HepG2 (cell line): ENCODE measurements at regions not wholly inside any gene's neighbourhood (a gene's known extent, or its start where the extent isn't known, plus 50 kb on each side); places are given as distances from the start of the nearest gene placed in this dataset.

Source experiments
- ATAC-seq: fragments of 200-7000 bp; cut with Tn5 transposase; 3 replicates; pipeline ENCODE4 v1.9.1; 2020; ENCODE audit warnings: mild to moderate bottlenecking, moderate library complexity
- BruUV-seq: library from RNA; stranded (reverse); fragments of 400-500 nt; replicated peaks from 2 replicates; lab custom pipeline; 2021; lab: Mats Ljungman, UMichigan
- CTCF ChIA-PET: fragments of 300-600 bp; formaldehyde crosslinking; extraction: SDS; loops from one replicate; lab custom pipeline; 2021; ENCODE audit warnings: low total read pairs, inconsistent platforms, low intra/inter-chr PET ratio; lab: Yijun Ruan, JAX
- POLR2A ChIA-PET: fragments of 350-600 bp; sonication (Branson Sonifier 250); formaldehyde crosslinking; loops from one replicate; lab custom pipeline; 2020; ENCODE audit warnings: antibody characterized with exemption, inconsistent platforms; lab: Yijun Ruan, JAX
- DNase-seq: peaks from one replicate; pipeline ENCODE4 v3.0.0-alpha.2; 2015; ENCODE audit warnings: low spot score
- FAIRE-seq: peaks from 3 replicates; lab custom pipeline; 2011; peaks lifted over from hg19 to GRCh38; lab: Jason Lieb, UNC
- H2AFZ ChIP-seq: one replicate; pipeline ENCODE4 v1.6.1; 2011; ENCODE audit warnings: low read length, inconsistent platforms
- H3K27ac ChIP-seq: fragments of 300-600 bp; 3 replicates; pipeline ENCODE4 v1.8.0; 2011; ENCODE audit warnings: mixed run types, mild to moderate bottlenecking, mixed read lengths, low read length, inconsistent platforms; ENCODE audit not compliant: insufficient read depth; ENCODE audit errors: extremely low read length
- H3K27me3 ChIP-seq, 2 experiments: fragments of 200-600 bp in 1 of 2; 2 replicates in 1 of 2; 3 replicates in 1 of 2; pipeline versions ENCODE4 v1.6.0 to v1.8.0; 2011; ENCODE audit warnings: low read length in 2 of 2, mild to moderate bottlenecking in 2 of 2, moderate library complexity in 2 of 2, inconsistent platforms in 1 of 2; ENCODE audit not compliant: insufficient read depth in 2 of 2, control insufficient read depth in 1 of 2
- H3K36me3 ChIP-seq, 2 experiments: fragments of 200-600 bp in 1 of 2; replicated peaks in 1 of 2; 2 replicates in 1 of 2; 3 replicates in 1 of 2; pipeline versions ENCODE4 v1.5.1 to v1.8.0; 2011; ENCODE audit warnings: low read length in 2 of 2, inconsistent platforms in 1 of 2; ENCODE audit not compliant: insufficient read depth in 2 of 2, control insufficient read depth in 1 of 2
- H3K4me1 ChIP-seq: 2 replicates; pipeline ENCODE4 v1.5.1; 2012; ENCODE audit warnings: low read length, inconsistent platforms; ENCODE audit not compliant: insufficient read depth
- H3K4me2 ChIP-seq: 2 replicates; pipeline ENCODE4 v1.6.0; 2011; ENCODE audit warnings: low read depth, low read length, inconsistent platforms
- H3K4me3 ChIP-seq, 3 experiments: fragments of 200-600 bp in 1 of 3; sonication (generic), shearing (Covaris generic) in 1 of 3; replicated peaks in 1 of 3; 2 replicates each; pipeline ENCODE4 v1.5.1; 2011 to 2016; ENCODE audit warnings: low read length in 3 of 3, inconsistent platforms in 2 of 3, low read depth in 2 of 3, mild to moderate bottlenecking in 2 of 3, control low read depth in 1 of 3, mixed read lengths in 1 of 3; ENCODE audit not compliant: insufficient read depth in 1 of 3
- H3K79me2 ChIP-seq: one replicate; pipeline ENCODE4 v1.6.1; 2011; ENCODE audit warnings: low read length, inconsistent platforms; ENCODE audit not compliant: insufficient read depth
- H3K9ac ChIP-seq: 2 replicates; pipeline ENCODE4 v1.6.0; 2011; ENCODE audit warnings: mild to moderate bottlenecking, low read depth, low read length, inconsistent platforms; ENCODE audit not compliant: insufficient read depth
- H3K9me3 ChIP-seq: 2 replicates; pipeline ENCODE4 v1.5.1; 2012; ENCODE audit warnings: mild to moderate bottlenecking, low read length
- H4K20me1 ChIP-seq: 2 replicates; pipeline ENCODE4 v1.6.0; 2011; ENCODE audit warnings: inconsistent platforms, mild to moderate bottlenecking, low read length, moderate library complexity; ENCODE audit not compliant: insufficient read depth
- ARID3A ChIP-seq: IDR thresholded peaks from 2 replicates; pipeline ENCODE4 v1.6.1; 2012; ENCODE audit warnings: low read depth, low read length, improper control_type of control experiment
- DMAP1 ChIP-seq: IDR thresholded peaks from 2 replicates; pipeline ENCODE4 v1.6.1; 2016
- FOXA3 ChIP-seq: IDR thresholded peaks from 2 replicates; pipeline ENCODE4 v1.6.1; 2016; ENCODE audit warnings: missing genetic modification reagents, missing compliant biosample characterization
- NR2C2 ChIP-seq: sonication (generic); formaldehyde crosslinking; IDR thresholded peaks from 2 replicates; pipeline ENCODE4 v1.4.0; 2020; ENCODE audit warnings: missing genetic modification reagents, mild to moderate bottlenecking, moderate library complexity, borderline replicate concordance
- TAF15 ChIP-seq: fragments of 200-400 bp; formaldehyde crosslinking; IDR thresholded peaks from one replicate; pipeline ENCODE4 v1.6.1; 2018; ENCODE audit warnings: mild to moderate bottlenecking, low read depth, low read length; ENCODE audit not compliant: poor library complexity, severe bottlenecking
- TFDP1 ChIP-seq: IDR thresholded peaks from 2 replicates; pipeline ENCODE4 v1.6.1; 2016; ENCODE audit warnings: missing compliant biosample characterization, missing genetic modification reagents, borderline replicate concordance
- ZNF558 ChIP-seq: sonication (generic); formaldehyde crosslinking; IDR thresholded peaks from 2 replicates; pipeline ENCODE4 v1.9.0; 2022; ENCODE audit warnings: mild to moderate bottlenecking, missing genetic modification reagents, borderline replicate concordance
- ZNF687 ChIP-seq: sonication (generic); formaldehyde crosslinking; IDR thresholded peaks from 2 replicates; pipeline ENCODE4 v1.5.1; 2020; ENCODE audit warnings: mild to moderate bottlenecking, missing genetic modification reagents, moderate library complexity
- WGBS: methylation state at CpG from one replicate; pipeline ENCODE4 v1.1.6; 2017; ENCODE audit warnings: low lambda C conversion rate; 5-methylcytosine and 5-hydroxymethylcytosine counted together
- in situ Hi-C: cut with HindIII; loops from 2 replicates; pipeline ENCODE4 v1.10.0; 2017; ENCODE audit warnings: low pct_unique_long_range_greater_than_20kb; ENCODE audit not compliant: extremely low pct_ligation_motif_present
- intact Hi-C: fragments of 100-400 bp; cut with micrococcal nuclease; formaldehyde crosslinking; loops from one replicate; pipeline ENCODE4 v1.10.0; 2022; ENCODE audit not compliant: unreplicated experiment
- TF ChIP-seq, protein P1 (sequence below): IDR thresholded peaks from 2 replicates; pipeline ENCODE4 v1.6.1; 2016; ENCODE audit warnings: missing biosample characterization, missing genetic modification reagents, low read depth

DNA sequence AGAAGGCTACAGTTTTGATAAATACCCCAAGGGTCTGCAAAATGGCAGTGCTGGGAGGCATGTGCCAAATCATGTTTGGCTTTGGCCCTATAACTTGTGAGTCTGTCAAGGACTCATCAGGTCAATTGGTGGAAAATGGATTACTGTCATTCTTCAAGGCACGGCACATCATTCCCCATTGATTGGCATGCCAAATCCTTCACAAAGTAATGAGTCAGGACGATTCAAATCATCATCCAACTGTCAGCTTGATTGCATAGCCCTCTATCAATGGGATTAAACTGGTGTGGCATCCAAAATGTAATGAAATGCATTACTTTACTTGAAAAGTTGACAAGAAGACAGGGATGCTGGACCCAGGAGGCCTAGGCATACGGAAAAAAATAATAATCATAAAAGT, 441.6 kb upstream of the PIK3C3 start (continued):
- TF ChIP-seq TAF15 (no peak), DMAP1 (CRISPR knock-in tag) (no peak)
- TF ChIP-seq, all 625 proteins: peak for 0

DNA sequence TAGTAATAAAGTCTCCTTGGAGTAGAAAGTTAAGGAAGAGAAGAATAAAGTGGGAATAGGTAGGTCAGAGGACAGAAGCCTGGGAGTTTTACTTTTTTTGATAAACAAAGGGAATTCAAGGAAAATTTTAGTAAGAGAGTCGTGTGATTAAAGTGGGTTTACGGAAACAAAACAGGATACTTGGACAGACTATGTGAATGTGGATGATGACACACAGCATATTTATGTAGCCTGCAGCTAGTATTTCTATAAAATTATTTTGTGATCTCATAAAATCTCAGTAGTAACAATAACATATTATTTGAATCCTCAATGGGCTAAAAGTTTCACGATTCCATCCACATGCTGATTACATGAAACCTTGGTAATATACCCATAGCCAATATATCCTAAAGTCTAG, 450.7 kb upstream of the PIK3C3 start:
- POLR2A ChIA-PET = no interaction called here
- CTCF ChIA-PET = no interaction called here
- 0% methylated on average over 3 of the region's 3 CpGs for WGBS
- Histone ChIP-seq H2AFZ (no peak overlapping the region), H3K36me3 (no peaks in the 10 kb centered on the region), H3K4me3 (no peak overlapping the region), H3K9me3 (no peaks in the 10 kb centered on the region), H3K79me2 (no peaks in the 10 kb centered on the region), H3K4me1 (no peaks in the 10 kb centered on the region), H3K27me3 (no peaks in the 10 kb centered on the region), H4K20me1 (no peaks in the 10 kb centered on the region), H3K4me2 (no peak overlapping the region), H3K27ac (no peak overlapping the region), H3K9ac (no peak overlapping the region)
- ATAC-seq (no peak), DNase-seq (no peak), FAIRE-seq (no peak)
- in situ Hi-C loops = no loop called here
- intact Hi-C loops = no loop called here
- BruUV-seq = no TSS peak
- TF ChIP-seq, protein P1, sequence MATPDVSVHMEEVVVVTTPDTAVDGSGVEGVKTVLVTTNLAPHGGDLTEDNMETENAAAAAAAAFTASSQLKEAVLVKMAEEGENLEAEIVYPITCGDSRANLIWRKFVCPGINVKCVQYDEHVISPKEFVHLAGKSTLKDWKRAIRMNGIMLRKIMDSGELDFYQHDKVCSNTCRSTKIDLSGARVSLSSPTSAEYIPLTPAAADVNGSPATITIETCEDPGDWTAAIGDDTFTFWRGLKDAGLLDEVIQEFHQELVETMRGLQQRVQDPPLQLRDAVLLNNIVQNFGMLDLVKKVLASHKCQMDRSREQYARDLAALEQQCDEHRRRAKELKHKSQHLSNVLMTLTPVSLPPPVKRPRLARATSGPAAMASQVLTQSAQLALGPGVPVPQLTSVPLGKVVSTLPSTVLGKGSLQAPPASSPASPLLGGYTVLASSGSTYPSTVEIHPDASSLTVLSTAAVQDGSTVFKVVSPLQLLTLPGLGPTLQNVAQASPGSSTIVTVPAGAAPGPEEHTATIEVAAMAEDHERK (CRISPR knock-in tag) = no peak
- TF ChIP-seq TFDP1 (CRISPR knock-in tag) (no peak), ZNF558 (CRISPR knock-in tag) (no peak), FOXA3 (CRISPR knock-in tag) (no peak), ZNF687 (CRISPR knock-in tag) (no peak), ARID3A (no peak), NR2C2 (CRISPR knock-in tag) (no peak)
